ENCODE measurements at regions not wholly inside any gene's neighbourhood (a gene's known extent, or its start where the extent isn't known, plus 50 kb on each side); places are given as distances from the start of the nearest gene placed in this dataset.
"Not testable (repeated sequence)": the region's sequence is repeated elsewhere in the genome, so short reads cannot be mapped to it uniquely, and the experiment has no call there.

GRCh38 chr2:35293261-35293660, 1062.3 kb upstream of the CRIM1 start:
- DNase-seq = no peak

- no peak for DNase-seq
These were observed 1063.4 kb upstream of the CRIM1 start for GRCh38 chr2:35292199-35292598.

DNA sequence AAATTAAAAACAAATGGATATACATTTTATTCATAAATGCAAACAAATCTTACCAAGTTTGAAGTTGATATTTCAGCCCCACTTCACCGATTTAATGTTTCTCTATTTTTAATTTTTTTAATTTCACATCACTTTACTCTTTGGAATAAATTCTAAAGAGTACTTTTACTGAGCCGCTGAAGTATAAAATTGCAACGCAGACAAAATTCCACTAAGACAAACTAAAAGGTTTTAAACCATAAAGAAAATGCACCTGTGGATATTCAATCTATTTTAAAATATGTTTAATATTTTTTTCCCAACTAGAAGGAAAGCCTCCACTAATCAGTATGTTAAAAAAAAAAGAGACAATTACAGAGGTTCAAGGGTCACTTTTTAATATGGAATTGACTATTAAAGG, 1073.9 kb upstream of the CRIM1 start:
- no peak for DNase-seq

- no peak for DNase-seq
These were observed 1099.8 kb upstream of the CRIM1 start for GRCh38 chr2:35255826-35256225.

- no peak for DNase-seq
These were observed 1104.4 kb upstream of the CRIM1 start for GRCh38 chr2:35251156-35251555.

GRCh38 chr2:35246702-35247101, 1108.9 kb upstream of the CRIM1 start:
- no peak for DNase-seq

DNA sequence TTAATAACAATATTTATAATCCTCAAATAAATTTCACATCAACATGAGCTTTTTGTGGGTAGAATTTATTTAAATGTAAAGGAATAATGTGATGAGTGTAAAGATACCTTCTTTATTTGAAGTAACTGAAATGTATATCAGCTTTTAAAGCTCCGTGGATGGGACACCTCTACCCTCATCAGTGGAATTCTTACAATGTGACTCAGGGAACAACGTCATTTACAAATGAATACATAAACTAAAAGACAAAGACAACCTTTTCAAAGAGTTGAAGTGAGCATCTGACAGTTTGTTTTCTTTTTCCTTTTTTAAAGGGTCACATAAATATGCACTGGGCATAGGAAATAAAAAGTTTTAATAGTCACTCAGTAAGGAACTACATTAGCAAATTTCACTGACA, 1127.0 kb upstream of the CRIM1 start:
- no peak for DNase-seq

- DNase-seq = no peak
These were observed 1135.1 kb upstream of the CRIM1 start for GRCh38 chr2:35220461-35220860.

- DNase-seq = no peak
These were observed 1150.7 kb upstream of the CRIM1 start for GRCh38 chr2:35204881-35205280.

GRCh38 chr2:35204323-35204722, 1151.3 kb upstream of the CRIM1 start:
- no peak for DNase-seq

- DNase-seq = no peak
These were observed 1156.3 kb upstream of the CRIM1 start for GRCh38 chr2:35199298-35199697.

DNA sequence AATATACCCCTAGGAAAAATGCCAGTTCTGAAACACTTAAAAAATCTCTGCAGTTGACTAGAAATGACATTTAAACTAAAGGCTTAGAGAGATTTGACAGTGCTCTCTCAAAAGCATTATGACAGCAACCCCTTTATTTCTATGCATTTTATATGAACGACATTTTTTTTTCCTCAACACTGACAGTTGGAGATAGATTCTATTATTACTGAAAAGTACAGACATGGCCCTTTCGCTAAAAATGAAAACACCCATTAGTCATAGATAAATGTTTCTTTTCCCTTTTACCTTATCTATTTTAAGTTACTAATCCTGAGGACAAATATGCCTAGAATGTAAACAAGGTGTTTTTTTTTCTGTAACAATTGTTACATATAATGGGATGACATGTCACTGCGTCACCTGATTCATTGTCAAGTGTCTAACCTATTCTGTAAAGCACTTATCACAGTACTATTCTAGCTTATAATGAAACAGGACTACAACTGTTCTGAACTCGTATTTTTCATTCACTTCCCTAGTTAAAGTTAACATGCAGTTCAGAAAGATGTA, 1169.6 kb upstream of the CRIM1 start:
- DNase-seq = no peak

DNA sequence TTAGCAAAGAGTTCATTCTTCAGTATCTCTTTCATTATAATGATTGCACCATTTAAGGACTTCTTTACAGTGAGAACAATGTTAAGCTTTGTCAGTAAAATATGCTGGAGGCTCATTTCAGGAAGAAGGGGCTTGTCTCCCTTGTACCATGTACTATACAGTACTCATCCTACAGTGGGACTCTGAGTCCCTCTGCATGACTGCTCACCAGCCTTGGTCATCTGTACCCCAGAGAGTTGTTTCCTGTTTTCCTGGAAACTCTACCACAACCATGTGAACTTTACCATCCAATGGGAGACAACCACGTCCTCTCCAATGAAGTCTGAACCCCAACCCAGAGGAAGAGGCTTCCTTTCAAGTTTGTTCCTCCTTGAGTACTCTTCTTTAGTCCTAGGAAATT, 1171.1 kb upstream of the CRIM1 start:
- no peak for DNase-seq

DNA sequence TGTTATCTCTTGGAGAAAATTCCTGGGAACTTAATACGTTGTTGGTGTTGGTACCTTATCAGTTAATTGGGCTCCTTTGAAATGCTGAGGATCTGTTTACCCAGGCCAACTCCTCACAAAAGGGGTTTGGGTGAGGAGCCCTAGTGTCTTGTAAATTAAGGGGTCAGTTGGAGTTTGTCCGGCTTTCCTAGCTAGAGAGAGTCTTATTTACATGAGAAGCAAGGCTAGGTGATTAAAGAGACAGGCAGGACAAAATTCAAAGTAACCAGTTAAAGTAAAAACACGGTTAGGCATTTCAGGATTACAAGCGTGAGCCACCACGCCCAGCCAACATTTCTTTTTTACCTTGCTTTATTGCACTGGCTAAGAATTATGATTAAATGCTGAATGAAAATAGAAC, 1178.9 kb upstream of the CRIM1 start:
- not testable (repeated sequence) for DNase-seq

DNA sequence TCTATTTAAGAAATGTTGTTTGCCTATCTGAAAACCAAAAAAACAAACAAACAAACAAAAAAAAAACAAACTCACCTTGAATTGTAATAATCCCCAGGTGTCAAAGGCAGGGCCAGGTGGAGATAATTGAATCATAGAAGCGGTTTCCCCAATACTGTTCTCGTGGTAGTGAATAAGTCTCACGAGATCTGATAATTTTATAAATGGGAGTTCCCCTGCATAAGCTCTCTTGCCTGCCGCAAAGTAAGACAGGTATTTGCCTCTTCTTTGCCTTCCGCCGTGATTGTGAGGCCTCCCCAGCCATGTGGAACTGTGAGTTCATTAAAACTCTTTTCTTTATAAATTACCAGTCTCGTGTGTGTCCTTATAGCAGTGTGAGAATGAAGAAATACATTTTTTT, 1180.7 kb upstream of the CRIM1 start:
- DNase-seq = no peak

GRCh38 chr2:35172687-35173086, 1182.9 kb upstream of the CRIM1 start:
- no peak for DNase-seq

- DNase-seq = no peak
These were observed 1187.2 kb upstream of the CRIM1 start for GRCh38 chr2:35168351-35168750.

- DNase-seq = no peak
These were observed 1191.6 kb upstream of the CRIM1 start for GRCh38 chr2:35163948-35164347.

DNA sequence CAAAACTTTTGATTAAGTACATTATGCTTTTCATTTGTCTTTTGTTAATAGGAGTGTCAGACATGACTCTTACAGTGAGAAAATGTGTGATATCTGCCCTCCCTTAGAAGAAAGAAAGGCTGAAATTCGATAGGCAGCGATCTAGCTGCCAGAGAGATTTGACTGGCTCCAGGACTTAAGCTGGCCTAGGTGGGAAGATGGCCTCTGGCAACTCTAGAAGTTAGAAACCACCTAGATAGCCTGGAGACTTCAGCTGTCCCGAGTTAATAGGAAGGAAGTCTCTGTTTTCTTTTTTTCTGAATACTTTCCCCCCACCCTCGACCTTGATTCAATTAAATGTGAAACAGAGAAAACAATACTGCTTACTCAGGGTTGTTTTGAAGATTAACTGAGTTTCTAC, 1194.7 kb upstream of the CRIM1 start:
- no peak for DNase-seq

- DNase-seq = no peak
These were observed 1229.7 kb upstream of the CRIM1 start for GRCh38 chr2:35125871-35126270.

GRCh38 chr2:35125278-35125677, 1230.3 kb upstream of the CRIM1 start:
- DNase-seq = no peak

DNA sequence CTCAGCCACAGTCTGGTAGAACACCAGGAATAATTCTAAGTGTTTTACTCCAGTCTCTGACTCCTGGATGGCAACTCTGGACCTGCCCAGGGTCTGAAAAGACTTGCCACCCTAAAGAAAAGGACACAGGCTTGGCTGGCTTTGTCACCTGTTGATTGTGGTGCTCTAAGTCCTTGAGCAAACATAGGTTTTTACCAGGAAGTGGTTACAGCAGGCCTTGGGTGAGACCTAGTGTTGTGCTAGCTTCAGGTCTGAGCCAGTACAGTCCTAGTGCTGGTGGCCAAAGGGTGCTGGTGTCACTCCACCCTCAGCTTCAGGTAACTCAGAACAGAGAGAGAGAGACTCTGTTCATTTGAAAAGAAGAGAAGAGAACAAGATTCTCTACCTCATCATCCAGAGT, 1239.4 kb upstream of the CRIM1 start:
- no peak for DNase-seq

GRCh38 chr2:35114765-35115164, 1240.8 kb upstream of the CRIM1 start:
- no peak for DNase-seq

- not testable (repeated sequence) for DNase-seq
These were observed 1243.2 kb upstream of the CRIM1 start for GRCh38 chr2:35112367-35112766.

- no peak for DNase-seq
These were observed 1251.3 kb upstream of the CRIM1 start for GRCh38 chr2:35104309-35104708.

DNA sequence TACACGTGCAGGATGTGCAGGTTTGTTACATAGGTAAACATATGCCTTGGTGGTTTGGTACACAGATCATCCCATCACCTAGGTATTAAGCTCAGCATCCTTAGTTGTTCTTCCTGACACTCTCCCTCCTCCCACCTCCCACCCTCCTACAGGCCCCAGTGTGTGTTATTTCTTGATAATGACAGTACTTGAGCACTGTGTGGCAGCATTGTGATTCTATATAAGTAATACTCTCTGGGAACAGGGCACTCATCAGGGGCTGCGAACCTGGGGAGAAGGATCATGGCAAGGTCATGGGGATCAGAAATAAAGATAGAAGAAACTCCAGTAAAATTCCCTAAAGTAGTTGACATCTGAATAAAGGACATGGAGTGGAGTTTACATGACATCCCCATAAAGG, 1256.2 kb upstream of the CRIM1 start:
- DNase-seq = no peak

Data from effector CD4-positive, alpha-beta T cell (primary cell).